Panc1 (cell line): ENCODE measurements at regions not wholly inside any gene's neighbourhood (a gene's known extent, or its start where the extent isn't known, plus 50 kb on each side); places are given as distances from the start of the nearest gene placed in this dataset.

Source experiments
- ATAC-seq: fragments of 200-7000 bp; cut with Tn5 transposase; 2 replicates; pipeline ENCODE4 v1.9.1; 2020; ENCODE audit warnings: mild to moderate bottlenecking, moderate library complexity
- BruUV-seq: library from RNA; stranded (reverse); fragments of 400-500 nt; replicated peaks from 2 replicates; lab custom pipeline; 2021; lab: Mats Ljungman, UMichigan
- CTCF ChIA-PET: fragments of 300-600 bp; sonication (Branson Sonifier 250); formaldehyde crosslinking; loops from one replicate; lab custom pipeline; 2022; ENCODE audit warnings: antibody characterized with exemption; lab: Charles Lee
- POLR2A ChIA-PET: fragments of 300-600 bp; sonication (Branson Sonifier 250); formaldehyde crosslinking; loops from one replicate; lab custom pipeline; 2022; ENCODE audit warnings: antibody characterized with exemption; lab: Charles Lee
- DNase-seq: peaks from one replicate; pipeline ENCODE4 v3.0.0-alpha.2; 2010; ENCODE audit warnings: low read depth, low spot score
- H3K27ac ChIP-seq: 2 replicates; pipeline ENCODE4 v1.5.1; 2011; ENCODE audit warnings: mild to moderate bottlenecking, low read length, inconsistent platforms
- H3K27me3 ChIP-seq: fragments of 200-500 bp; sonication (Bioruptor generic); 2 replicates; pipeline ENCODE4 v1.6.0; 2014; ENCODE audit warnings: low read length, inconsistent platforms; ENCODE audit not compliant: control insufficient read depth, insufficient read depth
- H3K36me3 ChIP-seq: fragments of 200-500 bp; sonication (Bioruptor generic); 2 replicates; pipeline ENCODE4 v1.5.1; 2014; ENCODE audit warnings: inconsistent platforms, mild to moderate bottlenecking, low read length, moderate library complexity; ENCODE audit not compliant: control insufficient read depth, insufficient read depth
- H3K4me1 ChIP-seq: 2 replicates; pipeline ENCODE4 v1.5.1; 2011; ENCODE audit warnings: inconsistent platforms, mild to moderate bottlenecking, low read length, moderate library complexity; ENCODE audit not compliant: control insufficient read depth, insufficient read depth
- H3K4me3 ChIP-seq, 2 experiments: 2 replicates each; pipeline ENCODE4 v1.5.1; 2011 to 2012; ENCODE audit warnings: low read depth in 2 of 2, low read length in 2 of 2, mild to moderate bottlenecking in 2 of 2, inconsistent platforms in 1 of 2, moderate library complexity in 1 of 2
- H3K9me3 ChIP-seq: fragments of 200-500 bp; sonication (Bioruptor generic); 2 replicates; pipeline ENCODE4 v1.5.1; 2014; ENCODE audit warnings: low read depth, mild to moderate bottlenecking, inconsistent platforms, low read length, moderate library complexity; ENCODE audit not compliant: control insufficient read depth, insufficient read depth
- CTCF ChIP-seq: fragments of 450-650 bp; IDR thresholded peaks from 2 replicates; pipeline ENCODE4 v1.5.1; 2017; ENCODE audit warnings: mild to moderate bottlenecking
- POLR2AphosphoS5 ChIP-seq: IDR thresholded peaks from 2 replicates; pipeline ENCODE4 v1.6.1; 2012; ENCODE audit warnings: mild to moderate bottlenecking, low read depth, low read length, moderate library complexity
- REST ChIP-seq, 2 experiments: IDR thresholded peaks; 2 replicates each; pipeline ENCODE4 v1.6.1; 2011 to 2012; ENCODE audit warnings: low read depth in 2 of 2, control low read depth in 1 of 2, low read length in 1 of 2, mild to moderate bottlenecking in 1 of 2, moderate library complexity in 1 of 2; ENCODE audit not compliant: insufficient read depth in 1 of 2
- SIN3A ChIP-seq: IDR thresholded peaks from 2 replicates; pipeline ENCODE4 v1.6.1; 2012; ENCODE audit warnings: low read depth, mild to moderate bottlenecking, low read length, moderate library complexity, borderline replicate concordance; ENCODE audit not compliant: insufficient read depth
- TCF7L2 ChIP-seq: IDR thresholded peaks from 2 replicates; pipeline ENCODE4 v1.6.1; 2011; ENCODE audit warnings: mild to moderate bottlenecking, low read depth, low read length, inconsistent platforms
- in situ Hi-C: cut with HindIII; loops from 2 replicates; pipeline ENCODE4 v1.10.0; 2016; ENCODE audit warnings: low sequenced_read_pairs, low pct_unique_long_range_greater_than_20kb
- intact Hi-C: fragments of 100-400 bp; cut with micrococcal nuclease; formaldehyde crosslinking; loops from one replicate; pipeline ENCODE4 v1.10.0; 2022; ENCODE audit not compliant: unreplicated experiment

GRCh38 chr13:40026741-40027140, 371.3 kb downstream of the COG6 start:
- no peaks in the 10 kb centered on the region for H3K4me1 ChIP-seq
- no peak overlapping the region for H3K27ac ChIP-seq
- TF ChIP-seq POLR2AphosphoS5 (no peak), TCF7L2 (no peak), SIN3A (no peak), REST (IDR thresholded peaks at IDR 0.05; ENCODE audit: insufficient read depth in 1 of 2, low read depth in 2 of 2, low read length in 1 of 2) (no peak), CTCF (no peak)
- ATAC-seq (no peak), DNase-seq (no peak)
- H3K36me3 ChIP-seq = no peaks in the 10 kb centered on the region
- intact Hi-C loops = no loop called here
- ChIA-PET CTCF (no interaction called here), POLR2A (interaction anchor here (0.6 kb wide), 1 partner anchor 43 kb away, joined by 3 read pairs; no protein-coding TSS in a partner anchor)
- H3K4me3 ChIP-seq = no peak overlapping the region
- in situ Hi-C loops = no loop called here
- no peaks in the 10 kb centered on the region for H3K27me3 ChIP-seq
- no TSS peak for BruUV-seq
- H3K9me3 ChIP-seq = no peaks in the 10 kb centered on the region

- Histone ChIP-seq H3K9me3 (no peaks in the 10 kb centered on the region), H3K27me3 (no peaks in the 10 kb centered on the region), H3K36me3 (no peaks in the 10 kb centered on the region), H3K4me3 (no peak overlapping the region), H3K4me1 (no peaks in the 10 kb centered on the region), H3K27ac (no peak overlapping the region)
- DNase-seq (no peak), ATAC-seq (no peak)
- POLR2A ChIA-PET = no interaction called here
- BruUV-seq = no TSS peak
- intact Hi-C loops = no loop called here
- no peak for TF ChIP-seq CTCF
- no peak for TF ChIP-seq POLR2AphosphoS5
- no peak for TF ChIP-seq REST (IDR thresholded peaks at IDR 0.05; ENCODE audit: insufficient read depth in 1 of 2, low read depth in 2 of 2, low read length in 1 of 2)
- no peak for TF ChIP-seq TCF7L2
- no peak for TF ChIP-seq SIN3A
- in situ Hi-C loops = no loop called here
- CTCF ChIA-PET = no interaction called here
Measured at GRCh38 chr13:40028446-40028845, 373.0 kb downstream of the COG6 start.
